ENCODE measurements at regions not wholly inside any gene's neighbourhood (a gene's known extent, or its start where the extent isn't known, plus 50 kb on each side); places are given as distances from the start of the nearest gene placed in this dataset.
"Not testable (repeated sequence)": the region's sequence is repeated elsewhere in the genome, so short reads cannot be mapped to it uniquely, and the experiment has no call there.

GRCh38 chr5:102154791-102155605, 141.1 kb downstream of the SLCO4C1 start:
- DNase-seq (ENCODE audit: low spot score in 2 of 2); FAIRE-seq: not testable (repeated sequence)

GRCh38 chr5:102154291-102154690, 141.8 kb downstream of the SLCO4C1 start:
- DNase-seq (ENCODE audit: low spot score in 2 of 2) (no peak), FAIRE-seq (no peak)

GRCh38 chr5:102153003-102153759, 142.9 kb downstream of the SLCO4C1 start:
- no peak for FAIRE-seq
- peak in 1 of 2 donors; percentile 13 for DNase-seq (ENCODE audit: low spot score in 2 of 2)

- FAIRE-seq = no peak
- DNase-seq (ENCODE audit: low spot score in 2 of 2) = no peak
Observed at GRCh38 chr5:102139029-102139428, 157.1 kb downstream of the SLCO4C1 start.

- FAIRE-seq (no peak), DNase-seq (ENCODE audit: low spot score in 2 of 2) (no peak)
Observed at GRCh38 chr5:102138243-102138653, 157.8 kb downstream of the SLCO4C1 start.

- FAIRE-seq (no peak), DNase-seq (ENCODE audit: low spot score in 2 of 2) (no peak)
Observed at GRCh38 chr5:102130890-102131289, 165.2 kb downstream of the SLCO4C1 start.

- DNase-seq (ENCODE audit: low spot score in 2 of 2) = no peak
- no peak for FAIRE-seq
Observed at GRCh38 chr5:102130386-102130785, 165.7 kb downstream of the SLCO4C1 start.

GRCh38 chr5:102119252-102119651, 176.8 kb downstream of the SLCO4C1 start:
- DNase-seq (ENCODE audit: low spot score in 2 of 2) = no peak

GRCh38 chr5:102115736-102116135, 180.3 kb downstream of the SLCO4C1 start:
- no peak for DNase-seq (ENCODE audit: low spot score in 2 of 2)
- no peak for FAIRE-seq

More at GRCh38 chr5:102119252-102119651, 176.8 kb downstream of the SLCO4C1 start:
- no peak for FAIRE-seq

GRCh38 chr5:102114525-102115069, 181.5 kb downstream of the SLCO4C1 start:
- FAIRE-seq (no peak), DNase-seq (ENCODE audit: low spot score in 2 of 2) (no peak)

- DNase-seq (ENCODE audit: low spot score in 2 of 2) (no peak), FAIRE-seq (no peak)
Observed at GRCh38 chr5:102107865-102108264, 188.2 kb downstream of the SLCO4C1 start.

GRCh38 chr5:102106599-102106998, 189.5 kb downstream of the SLCO4C1 start:
- FAIRE-seq (no peak), DNase-seq (ENCODE audit: low spot score in 2 of 2) (no peak)

- DNase-seq (ENCODE audit: low spot score in 2 of 2) (no peak), FAIRE-seq (no peak)
Observed at GRCh38 chr5:102099766-102100331, 196.2 kb downstream of the SLCO4C1 start.

- not testable (repeated sequence) for FAIRE-seq; DNase-seq (ENCODE audit: low spot score in 2 of 2)
Observed at GRCh38 chr5:102099083-102099482, 197.0 kb downstream of the SLCO4C1 start.

GRCh38 chr5:102098606-102099005, 197.5 kb downstream of the SLCO4C1 start:
- FAIRE-seq; DNase-seq (ENCODE audit: low spot score in 2 of 2): not testable (repeated sequence)

GRCh38 chr5:102090770-102091169, 205.3 kb downstream of the SLCO4C1 start:
- DNase-seq (ENCODE audit: low spot score in 2 of 2) = no peak
- no peak for FAIRE-seq

GRCh38 chr5:102089883-102090282, 206.2 kb downstream of the SLCO4C1 start:
- DNase-seq (ENCODE audit: low spot score in 2 of 2) = no peak
- no peak for FAIRE-seq

- FAIRE-seq (no peak), DNase-seq (ENCODE audit: low spot score in 2 of 2) (no peak)
Observed at GRCh38 chr5:102087906-102088305, 208.2 kb downstream of the SLCO4C1 start.

GRCh38 chr5:102080288-102080687, 215.8 kb downstream of the SLCO4C1 start:
- no peak for FAIRE-seq
- DNase-seq (ENCODE audit: low spot score in 2 of 2) = no peak

- DNase-seq (ENCODE audit: low spot score in 2 of 2) = no peak
- FAIRE-seq = no peak
Observed at GRCh38 chr5:102077920-102078319, 218.2 kb downstream of the SLCO4C1 start.

GRCh38 chr5:102069974-102070373, 226.1 kb downstream of the SLCO4C1 start:
- DNase-seq (ENCODE audit: low spot score in 2 of 2) (no peak), FAIRE-seq (no peak)

Measured in frontal cortex (tissue), 3 donors.